ENCODE measurements at regions not wholly inside any gene's neighbourhood (a gene's known extent, or its start where the extent isn't known, plus 50 kb on each side); places are given as distances from the start of the nearest gene placed in this dataset.

GRCh38 chr13:44302940-44303575 is 70.6 kb upstream of the SERP2 start:
- Histone ChIP-seq H3K4me2 (ENCODE audit: low read depth, low read length) (no peak overlapping the region), H3K27me3 (ENCODE audit: control insufficient read depth in 1 of 2, insufficient read depth in 2 of 2, low read length in 2 of 2) (peaks cover 0 to 9% of the 10 kb centered on the region in 2 experiments; a peak in 2 of 5 replicates), H2AFZ (ENCODE audit: low read length) (no peak overlapping the region), H3K27ac (ENCODE audit: extremely low read length, insufficient read depth, low read length) (no peak overlapping the region), H3K4me1 (ENCODE audit: insufficient read depth, low read length) (0 out of 2 replicates have a peak, but pooled peaks cover 11% of the 10 kb centered on the region), H3K4me3 (replicated peaks in 1 of 3; ENCODE audit: insufficient read depth in 1 of 3, low read depth in 2 of 3, low read length in 3 of 3) (no peak overlapping the region), H3K36me3 (replicated peaks in 1 of 2; ENCODE audit: control insufficient read depth in 1 of 2, insufficient read depth in 2 of 2, low read length in 2 of 2) (no peaks in the 10 kb centered on the region), H3K79me2 (ENCODE audit: insufficient read depth, low read length) (no peaks in the 10 kb centered on the region), H3K9me3 (ENCODE audit: low read length) (no peaks in the 10 kb centered on the region), H3K9ac (ENCODE audit: insufficient read depth, low read depth, low read length) (no peak overlapping the region), H4K20me1 (ENCODE audit: insufficient read depth, low read length) (no peaks in the 10 kb centered on the region)
- ATAC-seq = no peak
- intact Hi-C loops (cut with micrococcal nuclease; ENCODE audit: unreplicated experiment) (no loop called here), in situ Hi-C loops (cut with HindIII; ENCODE audit: extremely low pct_ligation_motif_present, low pct_unique_long_range_greater_than_20kb) (no loop called here)
- ChIA-PET POLR2A (no interaction called here), CTCF (ENCODE audit: low intra/inter-chr PET ratio, low total read pairs) (no interaction called here)
- WGBS (ENCODE audit: low lambda C conversion rate) = 40% methylated on average over 5 of the region's 5 CpGs
- TF ChIP-seq RELA (CRISPR knock-in tag; IDR thresholded peaks at IDR 0.05) = no peak
- TF ChIP-seq ZNF121 (CRISPR knock-in tag; IDR thresholded peaks at IDR 0.05) = no peak
- no peak for TF ChIP-seq ZNF558 (CRISPR knock-in tag; IDR thresholded peaks at IDR 0.05; ENCODE audit: borderline replicate concordance)
- TF ChIP-seq NONO (IDR thresholded peaks at IDR 0.05) = no peak
- no peak for TF ChIP-seq NONO (CRISPR knock-in tag; conservative IDR thresholded peaks at IDR 0.05)
- no peak for TF ChIP-seq BCL6 (CRISPR knock-in tag; IDR thresholded peaks at IDR 0.05)
- no peak for TF ChIP-seq ZNF230 (CRISPR knock-in tag; IDR thresholded peaks at IDR 0.05)
- TF ChIP-seq ZNF10 (CRISPR knock-in tag; IDR thresholded peaks at IDR 0.05; ENCODE audit: borderline replicate concordance, low read depth) = no peak
- TF ChIP-seq AGO1 (IDR thresholded peaks at IDR 0.05; ENCODE audit: low read depth, low read length, poor library complexity, severe bottlenecking) = no peak
- no peak for TF ChIP-seq BORCS8-MEF2B (CRISPR knock-in tag; IDR thresholded peaks at IDR 0.05)
- TF ChIP-seq PITX1 (CRISPR knock-in tag; IDR thresholded peaks at IDR 0.05) = no peak
- TF ChIP-seq RORA (CRISPR knock-in tag; IDR thresholded peaks at IDR 0.05) = no peak
- TF ChIP-seq, protein P1, sequence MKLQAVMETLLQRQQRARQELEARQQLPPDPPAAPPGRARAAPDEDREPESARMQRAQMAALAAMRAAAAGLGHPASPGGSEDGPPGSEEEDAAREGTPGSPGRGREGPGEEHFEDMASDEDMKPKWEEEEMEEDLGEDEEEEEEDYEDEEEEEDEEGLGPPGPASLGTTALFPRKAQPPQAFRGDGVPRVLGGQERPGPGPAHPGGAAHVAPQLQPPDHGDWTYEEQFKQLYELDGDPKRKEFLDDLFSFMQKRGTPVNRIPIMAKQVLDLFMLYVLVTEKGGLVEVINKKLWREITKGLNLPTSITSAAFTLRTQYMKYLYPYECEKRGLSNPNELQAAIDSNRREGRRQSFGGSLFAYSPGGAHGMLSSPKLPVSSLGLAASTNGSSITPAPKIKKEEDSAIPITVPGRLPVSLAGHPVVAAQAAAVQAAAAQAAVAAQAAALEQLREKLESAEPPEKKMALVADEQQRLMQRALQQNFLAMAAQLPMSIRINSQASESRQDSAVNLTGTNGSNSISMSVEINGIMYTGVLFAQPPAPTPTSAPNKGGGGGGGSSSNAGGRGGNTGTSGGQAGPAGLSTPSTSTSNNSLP (IDR thresholded peaks at IDR 0.05; ENCODE audit: low read depth, low read length) = no peak
- no peak for TF ChIP-seq ETV5 (CRISPR knock-in tag; IDR thresholded peaks at IDR 0.05; ENCODE audit: borderline replicate concordance)
- TF ChIP-seq, protein P2, sequence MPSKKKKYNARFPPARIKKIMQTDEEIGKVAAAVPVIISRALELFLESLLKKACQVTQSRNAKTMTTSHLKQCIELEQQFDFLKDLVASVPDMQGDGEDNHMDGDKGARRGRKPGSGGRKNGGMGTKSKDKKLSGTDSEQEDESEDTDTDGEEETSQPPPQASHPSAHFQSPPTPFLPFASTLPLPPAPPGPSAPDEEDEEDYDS (CRISPR knock-in tag; IDR thresholded peaks at IDR 0.05) = no peak
- TF ChIP-seq MEIS1 (CRISPR knock-in tag; IDR thresholded peaks at IDR 0.05; ENCODE audit: borderline replicate concordance) = no peak
- no peak for TF ChIP-seq ZNF777 (CRISPR knock-in tag; IDR thresholded peaks at IDR 0.05)
- no peak for TF ChIP-seq DNMT1 (CRISPR knock-in tag; IDR thresholded peaks at IDR 0.05)
- no peak for FAIRE-seq
- no peak for DNase-seq (ENCODE audit: low spot score)
- BruUV-seq (replicated peaks) = no TSS peak
